H9 (cell line): ENCODE measurements at regions not wholly inside any gene's neighbourhood (a gene's known extent, or its start where the extent isn't known, plus 50 kb on each side); places are given as distances from the start of the nearest gene placed in this dataset.

Experiments used
- DNase-seq: peaks from one replicate; pipeline ENCODE4 v3.0.0-alpha.2; 2017
- H2AFZ ChIP-seq: one replicate; pipeline ENCODE4 v1.6.1; 2013; ENCODE audit warnings: mild to moderate bottlenecking, low read length, control low read depth, moderate library complexity
- H2AK5ac ChIP-seq: 2 replicates; pipeline ENCODE4 v1.6.1; 2013; ENCODE audit warnings: low read length, control low read depth, mixed read lengths; ENCODE audit not compliant: insufficient read length
- H2BK120ac ChIP-seq: one replicate; pipeline ENCODE4 v1.6.1; 2013; ENCODE audit warnings: low read depth, mild to moderate bottlenecking, low read length, control low read depth, inconsistent platforms; ENCODE audit not compliant: poor library complexity, severe bottlenecking
- H2BK12ac ChIP-seq: 2 replicates; pipeline ENCODE4 v1.6.1; 2013; ENCODE audit warnings: low read length, control low read depth, mixed read lengths, low read depth; ENCODE audit not compliant: insufficient read length
- H2BK15ac ChIP-seq: 2 replicates; pipeline ENCODE4 v1.6.1; 2013; ENCODE audit warnings: low read depth, low read length, control low read depth
- H2BK20ac ChIP-seq: one replicate; pipeline ENCODE4 v1.6.1; 2013; ENCODE audit warnings: low read depth, mild to moderate bottlenecking, low read length, control low read depth, inconsistent platforms; ENCODE audit not compliant: poor library complexity, severe bottlenecking
- H2BK5ac ChIP-seq: 2 replicates; pipeline ENCODE4 v1.6.1; 2013; ENCODE audit warnings: low read length, control low read depth, mixed read lengths; ENCODE audit not compliant: insufficient read length
- H3K14ac ChIP-seq: 2 replicates; pipeline ENCODE4 v1.6.1; 2013; ENCODE audit warnings: low read length, control low read depth; ENCODE audit not compliant: insufficient read depth
- H3K18ac ChIP-seq: 2 replicates; pipeline ENCODE4 v1.6.1; 2013; ENCODE audit warnings: low read depth, mild to moderate bottlenecking, mixed read lengths, low read length, control low read depth; ENCODE audit not compliant: insufficient read length
- H3K23ac ChIP-seq: 2 replicates; pipeline ENCODE4 v1.6.1; 2013; ENCODE audit warnings: low read length, control low read depth, mixed read lengths, low read depth; ENCODE audit not compliant: insufficient read length
- H3K23me2 ChIP-seq: 2 replicates; pipeline ENCODE4 v1.6.1; 2013; ENCODE audit warnings: low read depth, mild to moderate bottlenecking, mixed read lengths, low read length, control low read depth; ENCODE audit not compliant: insufficient read length, poor library complexity, severe bottlenecking
- H3K27ac ChIP-seq: 2 replicates; pipeline ENCODE4 v1.5.1; 2013; ENCODE audit warnings: low read length, control low read depth, mixed read lengths, low read depth; ENCODE audit not compliant: insufficient read length
- H3K27me3 ChIP-seq: 2 replicates; pipeline ENCODE4 v1.6.1; 2013; ENCODE audit warnings: low read length, control low read depth, inconsistent platforms; ENCODE audit not compliant: insufficient read depth
- H3K4ac ChIP-seq: 2 replicates; pipeline ENCODE4 v1.6.1; 2013; ENCODE audit warnings: low read depth, mild to moderate bottlenecking, control low read depth, inconsistent platforms, low read length, moderate library complexity
- H3K4me1 ChIP-seq: 2 replicates; pipeline ENCODE4 v1.6.1; 2013; ENCODE audit warnings: low read length, control low read depth, inconsistent platforms; ENCODE audit not compliant: insufficient read depth
- H3K4me2 ChIP-seq: 2 replicates; pipeline ENCODE4 v1.6.1; 2013; ENCODE audit warnings: low read length, control low read depth, mixed read lengths; ENCODE audit not compliant: insufficient read length, insufficient read depth
- H3K56ac ChIP-seq: 2 replicates; pipeline ENCODE4 v1.6.1; 2013; ENCODE audit warnings: low read depth, mild to moderate bottlenecking, mixed read lengths, low read length, control low read depth; ENCODE audit not compliant: insufficient read length
- H3K79me1 ChIP-seq: 2 replicates; pipeline ENCODE4 v1.6.1; 2013; ENCODE audit warnings: low read depth, mild to moderate bottlenecking, moderate library complexity, low read length, control low read depth, inconsistent platforms; ENCODE audit not compliant: insufficient read depth, poor library complexity, severe bottlenecking
- H3K79me2 ChIP-seq: 2 replicates; pipeline ENCODE4 v1.6.1; 2013; ENCODE audit warnings: low read length, control low read depth, inconsistent platforms; ENCODE audit not compliant: insufficient read depth
- H3K9ac ChIP-seq: 2 replicates; pipeline ENCODE4 v1.6.1; 2013; ENCODE audit warnings: low read length, control low read depth, mixed read lengths; ENCODE audit not compliant: insufficient read length; ENCODE audit errors: extremely low read depth
- H3K9me3 ChIP-seq: one replicate; pipeline ENCODE4 v1.6.1; 2013; ENCODE audit warnings: low read depth, low read length, inconsistent platforms; ENCODE audit not compliant: control insufficient read depth
- H3T11ph ChIP-seq: one replicate; pipeline ENCODE4 v1.6.1; 2013; ENCODE audit warnings: mild to moderate bottlenecking, low read length, control low read depth, inconsistent platforms
- H4K20me1 ChIP-seq: one replicate; pipeline ENCODE4 v1.6.1; 2013; ENCODE audit not compliant: control insufficient read depth, insufficient read length, insufficient read depth
- H4K5ac ChIP-seq: 2 replicates; pipeline ENCODE4 v1.6.1; 2013; ENCODE audit warnings: low read depth, mild to moderate bottlenecking, mixed read lengths, low read length, control low read depth; ENCODE audit not compliant: insufficient read length
- H4K8ac ChIP-seq: replicated peaks from 2 replicates; pipeline ENCODE4 v1.6.1; 2013; ENCODE audit warnings: low read length, control low read depth, mixed read lengths, low read depth; ENCODE audit not compliant: insufficient read length
- H4K91ac ChIP-seq: 2 replicates; pipeline ENCODE4 v1.6.1; 2013; ENCODE audit warnings: low read depth, mild to moderate bottlenecking, moderate library complexity, mixed read lengths, low read length, control low read depth; ENCODE audit not compliant: insufficient read length
- H3K27ac Mint-ChIP-seq, 3 experiments: 2 replicates in 2 of 3; 3 replicates in 1 of 3; pipeline ENCODE4 v1.8.0; 2020 to 2021; ENCODE audit warnings: mixed read lengths in 3 of 3, mild to moderate bottlenecking in 1 of 3, moderate library complexity in 1 of 3
- H3K27me3 Mint-ChIP-seq: 2 replicates; pipeline ENCODE4 v1.8.0; 2021; ENCODE audit warnings: low read depth, mild to moderate bottlenecking, moderate library complexity, mixed read lengths
- H3K36me3 Mint-ChIP-seq, 3 experiments: 2 replicates in 2 of 3; 3 replicates in 1 of 3; pipeline ENCODE4 v1.8.0; 2020 to 2021; ENCODE audit warnings: low read depth in 3 of 3, mixed read lengths in 3 of 3; ENCODE audit not compliant: insufficient read depth in 1 of 3
- H3K4me1 Mint-ChIP-seq, 2 experiments: 2 replicates each; pipeline ENCODE4 v1.8.0; 2020; ENCODE audit warnings: mixed read lengths in 2 of 2
- H3K4me3 Mint-ChIP-seq, 2 experiments: 2 replicates in 1 of 2; 3 replicates in 1 of 2; pipeline ENCODE4 v1.8.0; 2020 to 2021; ENCODE audit warnings: mild to moderate bottlenecking in 2 of 2, mixed read lengths in 2 of 2, moderate library complexity in 1 of 2
- H3K9me3 Mint-ChIP-seq, 2 experiments: 2 replicates in 1 of 2; 3 replicates in 1 of 2; pipeline ENCODE4 v1.8.0; 2020; ENCODE audit warnings: mild to moderate bottlenecking in 2 of 2, mixed read lengths in 2 of 2, moderate library complexity in 1 of 2
- CTCF ChIP-seq: fragments of 200-600 bp; sonication (generic); conservative IDR thresholded peaks from 3 replicates; pipeline ENCODE4 v1.8.0; 2021; ENCODE audit warnings: antibody characterized with exemption, mild to moderate bottlenecking
- WGBS: extraction: QIAGEN DNeasy Blood & Tissue Kit; methylation state at CpG from one replicate; pipeline ENCODE4 v1.1.7; 2013; ENCODE audit warnings: missing lambda C conversion rate, low lambda C conversion rate, mixed read lengths; ENCODE audit not compliant: insufficient read length; ENCODE audit errors: extremely low coverage; 5-methylcytosine and 5-hydroxymethylcytosine counted together

GRCh38 chr6:104460738-104461483 is 398.8 kb downstream of the HACE1 start:
- no peak overlapping the region for H3T11ph ChIP-seq
- H3K4me1 ChIP-seq, result no peaks in the 10 kb centered on the region
- no peak overlapping the region for H2BK5ac ChIP-seq
- Mint-ChIP-seq H3K27ac (peak overlapping the region in 1 of 3 experiments; percentile 63; a peak in 1 of 7 replicates), H3K36me3 (no peaks in the 10 kb centered on the region), H3K9me3 (no peaks in the 10 kb centered on the region), H3K4me1 (no peaks in the 10 kb centered on the region), H3K4me3 (no peak overlapping the region), H3K27me3 (no peaks in the 10 kb centered on the region)
- no peak overlapping the region for H3K4ac ChIP-seq
- H2AK5ac ChIP-seq, result no peak overlapping the region
- no peaks in the 10 kb centered on the region for H3K27me3 ChIP-seq
- H3K56ac ChIP-seq, result no peak overlapping the region
- H3K23ac ChIP-seq, result no peak overlapping the region
- no peaks in the 10 kb centered on the region for H3K79me2 ChIP-seq
- H4K8ac ChIP-seq, result no peak overlapping the region
- no peak overlapping the region for H2BK120ac ChIP-seq
- no peak overlapping the region for H4K91ac ChIP-seq
- no peak for DNase-seq
- no peak for TF ChIP-seq CTCF
- no peaks in the 10 kb centered on the region for H4K20me1 ChIP-seq
- no peaks in the 10 kb centered on the region for H3K9me3 ChIP-seq
- H2AFZ ChIP-seq, result no peak overlapping the region
- H2BK15ac ChIP-seq, result no peak overlapping the region
- WGBS, result no CpG with 5 or more reads among the region's 2 CpGs
- no peak overlapping the region for H3K14ac ChIP-seq
- no peaks in the 10 kb centered on the region for H3K79me1 ChIP-seq
- H3K23me2 ChIP-seq, result no peaks in the 10 kb centered on the region
- H2BK20ac ChIP-seq, result no peak overlapping the region
- H2BK12ac ChIP-seq, result no peak overlapping the region
- H3K27ac ChIP-seq, result no peak overlapping the region
- no peak overlapping the region for H4K5ac ChIP-seq
- no peak overlapping the region for H3K4me2 ChIP-seq
- H3K9ac ChIP-seq, result no peak overlapping the region
- H3K18ac ChIP-seq, result no peak overlapping the region
